GM12864 (cell line): ENCODE measurements at regions not wholly inside any gene's neighbourhood (a gene's known extent, or its start where the extent isn't known, plus 50 kb on each side); places are given as distances from the start of the nearest gene placed in this dataset.
A peak's percentile ranks its signal among the peaks of the same experiment; 100 is the strongest.
"Not testable (repeated sequence)": the region's sequence is repeated elsewhere in the genome, so short reads cannot be mapped to it uniquely, and the experiment has no call there.

ENCODE experiments used
- DNase-seq: peaks from one replicate; pipeline ENCODE4 v3.0.0-alpha.2; 2011; ENCODE audit warnings: low read depth
- H3K4me3 ChIP-seq: 2 replicates; pipeline ENCODE4 v1.5.1; 2011; ENCODE audit warnings: mild to moderate bottlenecking, low read depth, low read length, control low read depth
- TF ChIP-seq, protein P1 (sequence below): IDR thresholded peaks from 2 replicates; pipeline ENCODE4 v1.5.1; 2011; ENCODE audit warnings: low read depth, mild to moderate bottlenecking, moderate library complexity, low read length, control low read depth, inconsistent platforms; ENCODE audit errors: missing control alignments

DNA sequence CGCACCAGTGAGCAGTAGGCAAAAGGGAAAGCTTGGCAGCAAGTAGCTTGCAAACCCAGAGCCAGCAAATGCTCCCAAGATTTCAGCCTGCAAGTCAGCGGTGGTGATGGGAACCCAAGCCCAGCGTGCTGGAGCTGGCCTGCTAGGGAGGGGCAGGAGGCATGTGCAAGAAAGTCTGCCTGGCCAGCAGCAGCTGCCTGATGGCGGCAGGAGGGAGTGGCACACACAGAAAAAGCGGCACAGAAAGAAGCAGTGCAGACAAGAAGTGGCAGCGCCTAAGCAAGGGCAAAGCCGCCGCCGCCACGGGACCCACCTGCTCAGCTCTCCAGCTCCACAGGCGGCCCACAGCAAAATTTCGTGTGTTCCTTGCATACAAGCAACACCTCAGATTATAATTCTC, 1206.5 kb upstream of the PABPC4L start:
- no peak overlapping the region for H3K4me3 ChIP-seq
- TF ChIP-seq, protein P1, sequence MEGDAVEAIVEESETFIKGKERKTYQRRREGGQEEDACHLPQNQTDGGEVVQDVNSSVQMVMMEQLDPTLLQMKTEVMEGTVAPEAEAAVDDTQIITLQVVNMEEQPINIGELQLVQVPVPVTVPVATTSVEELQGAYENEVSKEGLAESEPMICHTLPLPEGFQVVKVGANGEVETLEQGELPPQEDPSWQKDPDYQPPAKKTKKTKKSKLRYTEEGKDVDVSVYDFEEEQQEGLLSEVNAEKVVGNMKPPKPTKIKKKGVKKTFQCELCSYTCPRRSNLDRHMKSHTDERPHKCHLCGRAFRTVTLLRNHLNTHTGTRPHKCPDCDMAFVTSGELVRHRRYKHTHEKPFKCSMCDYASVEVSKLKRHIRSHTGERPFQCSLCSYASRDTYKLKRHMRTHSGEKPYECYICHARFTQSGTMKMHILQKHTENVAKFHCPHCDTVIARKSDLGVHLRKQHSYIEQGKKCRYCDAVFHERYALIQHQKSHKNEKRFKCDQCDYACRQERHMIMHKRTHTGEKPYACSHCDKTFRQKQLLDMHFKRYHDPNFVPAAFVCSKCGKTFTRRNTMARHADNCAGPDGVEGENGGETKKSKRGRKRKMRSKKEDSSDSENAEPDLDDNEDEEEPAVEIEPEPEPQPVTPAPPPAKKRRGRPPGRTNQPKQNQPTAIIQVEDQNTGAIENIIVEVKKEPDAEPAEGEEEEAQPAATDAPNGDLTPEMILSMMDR = no peak
- DNase-seq = no peak

DNA sequence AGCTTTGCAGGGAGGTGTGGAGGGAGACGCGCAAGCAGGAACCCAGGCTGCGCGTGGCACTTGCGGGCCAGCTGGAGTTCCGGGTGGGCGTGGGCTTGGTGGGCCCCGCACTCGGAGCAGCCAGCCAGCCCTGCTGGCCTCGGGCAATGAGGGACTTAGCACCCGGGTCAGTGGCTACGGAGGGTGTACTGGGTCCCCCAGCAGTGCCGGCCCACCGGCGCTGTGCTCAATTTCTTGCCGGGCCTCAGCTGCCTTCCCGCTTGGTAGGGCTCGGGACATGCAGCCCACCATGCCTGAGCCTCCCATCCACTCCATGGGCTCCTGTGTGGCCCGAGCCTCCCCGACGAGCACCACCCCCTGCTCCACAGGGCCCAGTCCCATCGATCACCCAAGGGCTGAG, 1205.0 kb upstream of the PABPC4L start:
- DNase-seq, H3K4me3 ChIP-seq: not testable (repeated sequence)

DNA sequence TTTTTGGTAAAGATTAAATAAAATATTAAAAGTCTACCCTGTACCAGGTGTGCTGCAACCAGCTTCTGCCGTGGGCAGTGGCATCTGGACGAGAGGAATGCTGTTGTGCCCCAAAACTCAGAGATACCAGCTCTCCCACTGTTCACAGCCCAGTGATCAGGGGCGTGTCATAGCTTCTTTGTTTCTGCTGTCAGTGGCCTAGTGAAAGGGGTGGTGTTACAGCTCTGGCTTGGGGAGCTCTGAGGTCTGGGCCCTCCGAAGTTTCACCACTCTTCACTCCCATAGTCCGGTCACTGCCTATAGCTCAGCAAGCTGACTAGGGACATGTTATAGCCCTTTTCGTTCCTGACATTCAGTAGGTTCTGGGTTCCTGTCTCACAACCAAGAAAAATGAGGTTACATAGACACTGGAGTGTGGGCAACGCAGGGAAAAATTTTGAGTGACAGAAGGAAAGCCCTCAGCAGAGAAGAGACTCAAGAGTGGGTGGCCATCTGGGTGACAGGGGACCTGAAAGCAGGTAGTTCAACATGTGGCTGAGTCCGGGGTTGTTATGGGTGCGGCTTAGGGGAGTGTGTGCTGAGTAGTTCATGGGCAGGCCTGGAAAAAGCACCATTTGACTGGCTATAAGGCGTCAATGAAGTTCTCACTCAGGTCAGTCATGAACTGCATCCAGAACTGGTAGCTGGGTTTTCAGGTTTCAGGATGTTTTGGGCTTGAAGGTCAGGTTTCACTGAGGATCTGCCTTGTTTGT, 1184.4 kb upstream of the PABPC4L start:
- no peak for DNase-seq
- H3K4me3 ChIP-seq = no peak overlapping the region
- TF ChIP-seq, protein P1 = no peak

DNA sequence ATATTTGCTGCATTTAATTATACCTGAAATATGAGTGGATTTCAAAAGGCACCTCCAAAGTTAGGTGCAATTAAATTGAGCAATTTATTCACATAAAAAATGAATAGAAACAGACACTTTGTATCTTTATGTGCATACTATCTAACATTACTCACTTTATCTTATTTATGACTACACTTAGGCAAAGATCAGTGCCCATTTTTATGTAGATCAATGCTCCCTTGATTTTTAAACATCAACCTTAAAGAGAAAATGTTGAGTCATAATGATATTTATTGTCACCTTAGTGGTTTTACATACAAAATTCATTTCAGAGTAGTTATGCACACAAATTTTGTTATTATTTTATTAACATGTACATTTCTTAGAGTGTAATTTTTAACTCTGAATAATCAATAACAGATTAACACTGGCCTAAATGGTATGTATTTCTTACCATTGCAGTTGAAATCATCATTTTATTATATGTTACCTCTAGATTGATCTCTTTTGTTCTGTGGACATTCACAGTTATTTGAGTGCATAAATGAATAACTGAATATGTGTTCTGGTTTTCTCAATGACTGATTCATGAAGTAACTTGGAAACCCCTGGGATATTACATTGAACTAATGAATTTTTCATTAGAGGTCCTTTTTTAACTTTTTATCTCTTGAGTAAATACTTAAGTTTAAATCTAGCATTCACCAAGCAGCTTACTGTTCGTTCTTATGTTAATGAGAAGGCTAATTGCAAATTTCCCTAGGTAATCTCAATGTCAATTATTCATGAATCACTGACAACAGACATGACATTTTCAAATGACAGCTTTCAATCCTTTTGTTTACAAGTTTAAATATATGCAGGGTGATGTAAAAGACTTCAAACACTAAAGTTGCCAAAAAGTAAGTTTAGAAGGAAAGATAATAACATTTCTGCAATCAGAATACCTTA, 1182.0 kb upstream of the PABPC4L start:
- TF ChIP-seq, protein P1 = no peak
- no peak for DNase-seq
- no peak overlapping the region for H3K4me3 ChIP-seq

DNA sequence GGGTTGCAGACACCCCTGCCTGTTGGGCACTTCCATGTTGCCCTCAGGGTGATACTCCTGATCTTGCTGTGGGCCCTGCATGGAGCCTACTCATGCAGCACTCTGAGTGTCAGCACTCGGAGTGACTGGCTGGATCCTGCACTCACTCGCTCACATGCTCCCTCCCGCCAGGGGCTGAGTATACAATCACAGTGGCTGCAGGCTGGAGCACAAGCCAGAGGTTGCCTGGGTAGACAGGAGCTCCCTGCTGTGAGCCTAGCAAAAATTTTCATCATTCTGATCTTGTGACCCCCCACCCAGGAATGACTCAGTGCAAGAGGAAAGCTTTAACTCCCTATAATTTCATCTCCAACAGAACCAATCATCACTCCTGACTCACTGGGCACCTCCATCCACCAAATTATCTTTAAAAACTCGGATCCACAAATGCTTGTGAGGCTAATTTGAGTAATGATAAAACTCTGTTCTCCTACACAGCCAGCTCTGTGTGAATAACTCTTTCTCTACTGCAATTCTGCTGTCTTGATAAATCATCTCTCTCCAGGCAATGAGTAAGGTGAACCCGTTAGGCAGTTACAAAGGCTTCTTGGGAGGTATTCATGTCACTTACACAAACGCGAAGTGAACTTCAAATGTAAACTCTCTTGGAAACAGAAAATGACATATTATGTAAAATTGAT, 1180.8 kb upstream of the PABPC4L start:
- no peak for DNase-seq
- TF ChIP-seq, protein P1 = no peak
- H3K4me3 ChIP-seq = no peak overlapping the region

DNA sequence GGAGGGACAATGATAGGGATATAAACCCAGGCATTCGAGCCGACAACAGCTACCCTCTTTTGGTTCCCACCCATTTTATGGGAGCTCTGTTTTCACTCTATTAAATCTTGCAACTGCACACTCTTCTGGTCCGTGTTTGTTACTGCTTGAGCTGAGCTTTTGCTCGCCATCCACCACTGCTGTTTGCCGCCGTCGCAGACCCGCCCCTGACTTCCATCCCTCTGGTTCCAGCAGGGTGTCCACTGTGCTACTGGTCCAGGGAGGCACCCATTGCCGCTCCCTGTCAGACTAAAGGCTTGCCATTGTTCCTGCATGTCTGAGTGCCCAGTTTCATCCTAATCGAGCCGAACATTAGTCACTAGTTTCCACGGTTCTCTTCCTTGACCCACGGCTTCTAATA, 1170.5 kb upstream of the PABPC4L start:
- DNase-seq = no peak
- TF ChIP-seq, protein P1 = no peak
- H3K4me3 ChIP-seq = no peak overlapping the region

DNA sequence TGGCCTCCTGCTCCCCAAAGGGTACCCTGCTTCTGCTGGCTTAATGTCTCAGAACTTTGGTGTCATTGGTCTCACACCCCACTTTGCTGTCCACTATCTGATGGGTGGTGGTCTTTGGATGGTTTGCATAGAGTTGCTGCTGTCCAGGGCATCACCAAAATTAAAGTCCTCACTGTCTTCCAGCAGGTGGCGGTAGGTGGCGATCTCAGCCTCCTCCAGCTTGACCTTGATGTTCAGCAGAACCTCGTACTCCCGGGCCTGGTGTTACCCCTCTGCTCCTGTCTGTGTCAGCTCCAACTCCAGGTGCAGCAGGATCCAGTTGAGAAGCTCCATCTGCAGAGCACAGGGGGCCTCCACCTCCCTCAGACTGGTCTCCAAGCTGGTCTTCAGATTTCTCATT, 1169.5 kb upstream of the PABPC4L start:
- DNase-seq = no peak
- no peak overlapping the region for H3K4me3 ChIP-seq
- TF ChIP-seq, protein P1 = peak; percentile 57
